GM12875 (cell line): ENCODE measurements at regions not wholly inside any gene's neighbourhood (a gene's known extent, or its start where the extent isn't known, plus 50 kb on each side); places are given as distances from the start of the nearest gene placed in this dataset.
"Not testable (repeated sequence)": the region's sequence is repeated elsewhere in the genome, so short reads cannot be mapped to it uniquely, and the experiment has no call there.

ENCODE experiments used
- H3K4me3 ChIP-seq: one replicate; pipeline ENCODE4 v1.5.1; 2011; ENCODE audit warnings: low read depth, low read length, control low read depth
- TF ChIP-seq, protein P1 (sequence below): IDR thresholded peaks from 2 replicates; pipeline ENCODE4 v1.5.1; 2011; ENCODE audit warnings: low read depth, mild to moderate bottlenecking, control low read depth, inconsistent platforms, low read length, moderate library complexity, borderline replicate concordance; ENCODE audit not compliant: insufficient read depth

DNA sequence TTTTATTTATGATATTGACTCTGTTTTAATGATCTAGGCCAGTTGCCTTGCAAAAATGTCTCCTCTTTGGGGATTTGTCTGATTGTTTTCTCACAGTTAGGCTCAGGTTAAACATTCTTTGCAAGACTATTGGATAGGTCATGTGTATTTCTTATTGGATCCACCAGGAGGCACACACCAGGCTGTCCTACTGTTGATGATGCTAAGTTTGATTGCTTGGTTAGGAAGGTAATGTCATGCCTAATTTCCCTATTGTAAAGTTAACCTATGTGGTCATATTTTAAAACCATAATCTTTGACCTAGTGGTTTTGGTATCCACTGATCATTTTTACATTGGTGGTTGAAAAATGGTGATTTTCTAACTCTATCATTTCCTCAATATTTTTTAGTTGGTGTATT, 137.1 kb downstream of the BRMS1L start:
- TF ChIP-seq, protein P1, sequence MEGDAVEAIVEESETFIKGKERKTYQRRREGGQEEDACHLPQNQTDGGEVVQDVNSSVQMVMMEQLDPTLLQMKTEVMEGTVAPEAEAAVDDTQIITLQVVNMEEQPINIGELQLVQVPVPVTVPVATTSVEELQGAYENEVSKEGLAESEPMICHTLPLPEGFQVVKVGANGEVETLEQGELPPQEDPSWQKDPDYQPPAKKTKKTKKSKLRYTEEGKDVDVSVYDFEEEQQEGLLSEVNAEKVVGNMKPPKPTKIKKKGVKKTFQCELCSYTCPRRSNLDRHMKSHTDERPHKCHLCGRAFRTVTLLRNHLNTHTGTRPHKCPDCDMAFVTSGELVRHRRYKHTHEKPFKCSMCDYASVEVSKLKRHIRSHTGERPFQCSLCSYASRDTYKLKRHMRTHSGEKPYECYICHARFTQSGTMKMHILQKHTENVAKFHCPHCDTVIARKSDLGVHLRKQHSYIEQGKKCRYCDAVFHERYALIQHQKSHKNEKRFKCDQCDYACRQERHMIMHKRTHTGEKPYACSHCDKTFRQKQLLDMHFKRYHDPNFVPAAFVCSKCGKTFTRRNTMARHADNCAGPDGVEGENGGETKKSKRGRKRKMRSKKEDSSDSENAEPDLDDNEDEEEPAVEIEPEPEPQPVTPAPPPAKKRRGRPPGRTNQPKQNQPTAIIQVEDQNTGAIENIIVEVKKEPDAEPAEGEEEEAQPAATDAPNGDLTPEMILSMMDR: peak; percentile 47; the same call in 1 of the 2 replicates
- H3K4me3 ChIP-seq: no peak overlapping the region

DNA sequence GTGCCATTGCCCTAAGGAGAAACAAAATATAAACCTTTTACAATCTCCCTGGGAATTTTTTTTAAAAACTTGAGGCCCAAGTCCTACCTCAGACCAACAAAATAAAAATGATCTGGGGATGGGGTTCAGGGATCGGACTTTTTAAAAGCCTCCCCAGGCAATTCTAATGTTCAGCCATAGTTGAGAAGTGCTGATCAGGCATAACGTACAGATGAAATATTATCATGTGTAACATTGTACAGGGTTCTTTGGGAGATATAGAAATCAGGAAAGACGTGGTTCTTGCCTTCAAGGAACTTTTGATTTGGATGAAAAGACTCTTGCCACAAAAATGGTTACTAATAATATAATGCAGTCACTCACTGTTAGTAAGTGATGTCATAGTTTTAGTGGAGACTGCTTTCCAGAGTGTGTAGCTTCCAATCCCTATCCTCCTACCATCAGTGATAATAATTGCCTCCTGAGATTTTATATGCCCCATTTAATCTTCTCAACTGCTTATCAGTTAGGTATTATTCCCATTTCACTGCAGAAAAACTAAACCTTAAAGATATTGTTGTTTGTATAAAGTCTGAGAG, 135.6 kb downstream of the BRMS1L start:
- TF ChIP-seq, protein P1: no peak
- no peak overlapping the region for H3K4me3 ChIP-seq

DNA sequence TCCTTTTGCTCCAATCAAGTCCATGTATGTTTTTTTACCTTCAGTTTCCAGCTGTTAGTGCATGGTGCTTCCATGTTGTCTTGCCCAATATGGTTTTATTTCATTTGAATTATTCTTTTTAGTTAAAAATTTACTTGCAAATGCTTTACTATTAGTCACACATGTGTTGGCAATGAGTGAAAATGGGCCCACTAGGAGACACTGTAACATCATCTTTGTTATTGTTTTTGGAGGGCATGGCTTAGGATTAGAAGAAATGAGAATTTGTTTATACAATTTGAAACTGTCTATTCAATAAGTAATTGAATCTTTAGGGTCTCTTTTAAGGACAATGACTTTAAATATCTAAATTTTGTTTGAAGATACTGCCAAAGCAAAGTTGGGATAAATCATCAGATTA, 133.7 kb downstream of the BRMS1L start:
- TF ChIP-seq, protein P1: no peak

DNA sequence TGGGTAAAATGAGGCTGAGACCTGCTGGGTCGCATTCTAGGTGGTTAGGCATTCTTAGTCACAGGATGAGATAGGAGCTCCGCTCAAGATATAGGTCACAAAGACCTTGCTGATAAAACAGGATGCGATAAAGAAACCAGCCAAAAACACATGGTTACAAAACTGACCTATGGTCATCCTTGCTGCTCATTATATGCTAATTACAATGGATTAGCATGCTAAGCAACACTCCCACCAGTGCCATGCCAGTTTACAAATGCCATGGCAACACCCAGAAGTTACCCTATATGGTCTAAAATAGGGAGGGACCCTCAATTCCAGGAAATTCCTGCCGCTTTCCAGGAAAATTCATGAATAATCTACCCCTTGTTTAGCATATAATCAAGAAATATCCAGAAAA, 132.4 kb downstream of the BRMS1L start:
- TF ChIP-seq, protein P1: no peak
- no peak overlapping the region for H3K4me3 ChIP-seq

More for the DNA sequence above, 133.7 kb downstream of the BRMS1L start:
- H3K4me3 ChIP-seq: no peak overlapping the region

DNA sequence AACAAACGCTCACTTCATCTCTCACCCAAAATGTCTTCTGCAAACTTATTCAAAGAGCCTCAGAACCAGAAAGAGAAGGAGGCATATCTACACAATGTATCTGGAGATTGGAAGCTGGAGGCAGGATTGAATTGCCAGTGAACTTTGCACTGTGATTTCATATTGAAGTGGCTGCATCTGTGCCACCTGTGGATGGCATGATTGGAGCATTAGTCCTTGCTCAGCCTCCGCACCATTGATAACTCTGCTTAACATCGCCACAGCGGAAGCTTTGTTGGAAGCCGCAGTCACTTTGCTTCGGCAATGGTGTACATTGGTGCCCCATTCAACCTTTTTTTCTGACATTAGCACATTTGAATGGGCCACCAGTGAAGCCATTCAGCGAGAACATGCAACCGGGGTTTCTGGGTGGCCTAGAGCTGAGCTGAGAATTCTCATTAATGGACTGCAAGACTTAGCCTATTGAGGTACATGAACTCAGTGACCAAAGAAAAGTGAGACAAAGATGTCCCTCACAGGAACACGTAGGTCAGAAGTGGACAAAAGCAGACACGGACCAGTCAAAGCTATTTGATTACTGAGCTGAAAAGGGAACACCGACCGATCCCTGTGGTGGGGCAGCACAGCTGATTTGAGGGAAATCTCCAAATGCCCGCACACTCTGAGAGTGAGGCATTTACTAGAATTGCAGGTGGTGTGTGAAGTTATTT, 130.4 kb downstream of the BRMS1L start:
- TF ChIP-seq, protein P1: no peak

DNA sequence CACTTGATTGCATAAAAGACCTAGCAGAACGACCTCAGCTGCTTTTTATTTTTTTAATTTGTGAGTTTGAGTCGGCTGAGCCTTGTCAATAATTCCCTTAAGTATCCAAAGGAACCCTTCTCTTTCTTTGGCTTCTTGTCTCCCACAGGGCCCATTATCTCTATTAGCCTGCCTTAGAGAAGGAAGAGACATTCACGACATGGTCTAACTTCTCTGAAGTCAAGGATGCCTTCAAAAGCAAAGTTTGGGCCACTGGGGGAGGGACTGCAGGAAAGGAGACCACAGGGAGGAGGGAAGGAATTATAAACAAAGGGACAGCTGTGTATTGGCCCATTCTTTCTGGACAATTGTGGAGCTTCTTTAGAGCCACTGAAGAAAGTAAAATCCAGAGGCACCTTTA, 126.4 kb downstream of the BRMS1L start:
- TF ChIP-seq, protein P1: no peak
- no peak overlapping the region for H3K4me3 ChIP-seq

More for the DNA sequence above, 130.4 kb downstream of the BRMS1L start:
- no peak overlapping the region for H3K4me3 ChIP-seq

DNA sequence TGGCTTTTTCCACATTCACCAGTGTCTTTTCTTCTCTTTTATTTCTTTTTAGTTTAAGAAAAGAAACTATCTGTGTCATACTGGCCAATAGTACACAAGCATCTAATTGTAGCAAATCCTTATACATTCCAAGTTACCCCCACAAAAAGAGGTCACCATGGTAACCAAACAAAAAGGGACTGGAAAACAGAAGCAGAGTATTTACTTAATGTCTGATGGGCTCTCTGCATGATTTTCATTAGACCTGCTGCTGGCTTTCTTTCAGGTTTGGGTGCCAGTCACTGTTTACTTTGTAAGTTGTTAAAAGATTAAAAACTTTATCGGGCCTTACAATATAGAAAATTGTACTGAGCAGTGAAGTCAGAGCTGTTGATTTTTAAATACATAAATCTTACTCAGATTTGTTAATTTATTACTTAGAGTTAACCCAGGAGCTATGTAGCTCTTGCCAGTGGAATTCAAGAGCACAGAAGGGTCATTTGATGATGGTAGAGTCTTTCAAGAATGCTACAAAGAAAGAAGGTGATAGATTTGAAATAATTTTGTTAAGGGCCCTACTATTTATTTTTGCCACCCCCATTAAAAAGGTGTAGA, 123.9 kb downstream of the BRMS1L start:
- TF ChIP-seq, protein P1: no peak
- H3K4me3 ChIP-seq: no peak overlapping the region

DNA sequence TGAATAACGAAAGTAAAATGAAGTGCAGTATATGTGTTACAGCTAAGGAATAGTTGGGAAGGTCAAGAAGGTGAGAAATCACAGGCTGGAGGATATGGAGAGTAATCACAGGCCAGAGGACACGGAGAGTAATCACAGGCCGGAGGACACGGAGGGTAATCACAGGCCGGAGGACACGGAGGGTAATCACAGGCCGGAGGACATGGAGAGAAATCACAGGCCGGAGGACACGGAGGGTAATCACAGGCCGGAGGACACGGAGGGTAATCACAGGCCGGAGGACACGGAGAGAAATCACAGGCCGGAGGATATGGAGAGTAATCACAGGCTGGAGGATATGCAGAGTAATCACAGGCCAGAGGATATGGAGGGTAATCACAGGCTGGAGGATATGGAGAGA, 121.8 kb downstream of the BRMS1L start:
- H3K4me3 ChIP-seq: not testable (repeated sequence)
